GM21360 (cell line): ENCODE measurements at regions not wholly inside any gene's neighbourhood (a gene's known extent, or its start where the extent isn't known, plus 50 kb on each side); places are given as distances from the start of the nearest gene placed in this dataset.

Experiments used
- ATAC-seq: cut with Tn5 transposase; IDR thresholded peaks from one replicate; pipeline ENCODE4 v1.9.1; 2021; ENCODE audit warnings: mild to moderate bottlenecking, moderate library complexity; ENCODE audit not compliant: unreplicated experiment

DNA sequence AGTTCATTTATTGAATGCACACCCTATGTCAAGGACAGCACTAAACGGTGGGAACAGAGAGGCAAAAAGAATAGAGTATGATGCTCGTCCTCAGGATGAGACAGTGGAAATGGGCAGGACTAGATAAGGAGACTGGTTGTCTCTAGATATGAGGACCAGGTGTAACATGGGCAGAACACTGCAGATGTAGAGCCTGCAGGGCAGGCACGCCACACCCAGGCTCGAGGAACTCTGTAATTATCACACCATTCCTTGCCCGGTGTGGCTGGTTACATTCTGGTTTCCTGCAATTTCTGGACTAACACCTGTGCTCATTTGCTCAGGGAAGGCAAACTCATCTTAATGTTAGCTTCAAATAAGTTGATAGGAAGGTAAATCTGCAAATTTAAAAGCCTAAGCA is 334.4 kb downstream of the DHX15 start:
- no peak for ATAC-seq

DNA sequence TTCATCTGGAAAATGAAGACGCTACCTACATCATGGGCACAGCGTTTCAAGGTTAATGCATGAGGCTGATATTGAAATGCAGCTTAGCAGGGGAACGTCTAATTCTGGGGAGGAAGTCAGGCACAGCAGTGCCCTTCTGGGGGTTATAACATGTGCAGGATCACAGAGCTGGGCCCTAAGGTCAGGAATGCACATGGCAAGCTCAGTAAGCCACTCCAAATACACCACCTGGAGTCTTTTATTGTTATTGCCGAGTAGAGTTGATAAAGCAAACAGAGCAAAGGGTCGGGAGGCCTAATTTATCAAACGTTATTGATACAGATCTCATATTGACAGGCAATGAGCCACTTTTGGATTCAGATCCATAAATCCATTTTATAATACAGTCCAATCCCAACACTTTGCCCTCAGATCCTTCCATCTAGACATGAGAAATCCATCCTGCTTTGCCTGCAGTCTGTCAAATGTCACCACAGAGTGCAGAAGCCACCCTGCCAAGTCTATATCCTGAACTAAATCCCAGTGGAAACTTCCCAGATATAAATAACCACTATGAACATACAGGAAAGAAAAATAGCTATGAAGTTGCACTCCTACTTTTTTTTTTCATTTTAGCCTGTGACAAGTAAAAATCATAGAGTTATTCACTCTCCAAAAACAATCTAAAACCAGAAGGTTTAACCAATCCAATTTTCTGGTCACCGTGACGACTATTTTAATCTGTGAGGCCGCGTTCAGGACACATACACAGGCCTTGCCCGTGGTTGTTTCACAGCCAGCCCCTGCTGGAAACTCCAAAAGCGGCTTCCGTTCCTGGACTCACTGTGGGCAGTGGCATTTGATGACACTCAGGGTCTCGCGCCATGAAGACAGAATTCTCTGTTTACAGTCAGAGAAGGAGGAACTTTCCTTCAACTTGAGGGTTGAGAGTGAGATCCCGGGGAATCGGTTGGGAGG is 335.4 kb downstream of the DHX15 start:
- ATAC-seq: no peak

DNA sequence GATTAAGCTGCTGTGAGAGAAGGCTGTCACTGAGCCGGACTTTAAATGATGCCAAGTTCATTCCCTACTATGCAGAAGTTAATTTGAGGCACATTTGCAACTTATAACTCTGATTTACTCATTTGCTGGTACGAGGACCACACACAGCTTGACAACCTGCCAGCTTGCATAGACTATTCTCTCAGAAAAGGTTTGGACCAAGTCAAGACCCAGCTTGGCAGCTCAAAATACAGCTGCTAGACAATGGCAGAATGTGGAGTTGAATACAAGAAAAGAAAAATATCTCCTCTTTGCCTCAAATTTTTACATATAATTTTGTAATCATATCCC is 338.9 kb downstream of the DHX15 start:
- ATAC-seq: no peak

DNA sequence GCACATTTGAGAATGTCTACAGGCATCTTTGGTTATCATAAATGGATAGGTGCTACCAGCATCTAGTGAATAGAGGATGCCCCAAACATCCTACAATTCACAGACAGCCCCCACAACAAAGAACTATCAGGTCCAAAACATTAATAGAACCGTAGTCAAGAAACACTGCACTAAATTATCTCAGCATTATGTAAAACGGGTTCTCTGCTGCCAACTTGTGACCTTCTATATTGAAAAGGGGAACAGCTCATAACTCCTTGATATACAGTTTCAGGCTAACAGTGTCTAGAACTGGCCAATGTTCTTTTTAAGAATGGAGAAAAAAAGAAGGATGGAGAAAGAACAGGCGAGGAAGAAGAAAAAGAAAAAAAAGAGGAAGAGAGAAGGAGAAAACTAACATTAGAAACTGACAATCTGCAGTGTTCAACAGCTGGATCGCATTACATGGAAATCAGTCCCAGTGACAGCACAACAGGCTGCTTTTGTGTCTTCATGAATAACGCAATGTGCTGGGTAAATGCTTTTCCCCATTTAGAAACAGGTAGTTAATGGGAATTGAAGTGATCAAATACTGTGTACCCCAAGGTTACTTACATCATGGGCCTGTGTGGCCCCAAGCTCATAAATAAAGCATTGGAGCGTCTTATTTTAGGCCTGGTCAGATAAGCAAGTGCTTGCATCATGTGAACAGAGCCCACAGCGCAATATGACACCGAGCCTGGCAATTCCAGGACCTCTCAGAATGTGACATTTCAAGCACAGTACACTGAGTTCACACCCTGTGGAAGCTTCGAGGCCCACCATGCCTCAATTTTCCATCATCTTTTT is 339.5 kb downstream of the DHX15 start:
- no peak for ATAC-seq

DNA sequence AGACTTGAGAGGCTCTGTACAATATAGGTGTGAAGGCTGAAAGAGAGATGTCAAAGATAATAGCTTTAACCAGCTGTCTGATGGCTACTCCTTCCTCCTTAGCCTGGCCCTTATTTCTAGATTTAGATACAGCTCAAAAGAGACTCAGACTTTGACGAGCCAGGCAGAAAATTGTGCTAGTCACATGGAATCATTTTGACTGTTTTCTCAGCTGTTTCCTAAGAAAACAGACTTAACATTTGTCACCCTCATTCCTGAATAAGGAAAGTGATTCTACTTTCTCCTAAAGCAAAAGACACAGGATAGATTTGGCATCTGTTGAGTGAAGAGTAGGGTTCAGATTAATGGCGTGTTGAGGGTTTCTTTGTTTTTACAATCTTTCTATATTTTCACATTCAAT is 340.7 kb downstream of the DHX15 start:
- no peak for ATAC-seq

DNA sequence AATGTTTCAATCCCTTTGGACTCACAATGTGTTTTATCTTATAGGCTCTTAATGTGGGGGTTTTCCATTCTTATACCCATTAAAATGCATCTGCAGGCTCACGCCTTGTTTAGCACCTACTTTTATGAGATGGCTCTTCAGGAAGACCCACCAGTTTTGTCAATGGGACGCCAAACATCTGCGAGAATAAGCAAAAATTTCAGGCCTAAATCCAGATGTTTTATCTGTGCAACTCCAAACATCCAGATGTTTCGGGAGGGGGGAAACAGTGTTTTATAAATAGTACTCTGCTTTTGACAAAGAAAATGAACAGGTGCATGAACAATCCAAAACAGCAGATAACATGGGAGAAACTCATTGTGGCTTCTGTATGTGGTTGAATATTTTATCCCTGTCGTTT is 342.8 kb downstream of the DHX15 start:
- no peak for ATAC-seq

DNA sequence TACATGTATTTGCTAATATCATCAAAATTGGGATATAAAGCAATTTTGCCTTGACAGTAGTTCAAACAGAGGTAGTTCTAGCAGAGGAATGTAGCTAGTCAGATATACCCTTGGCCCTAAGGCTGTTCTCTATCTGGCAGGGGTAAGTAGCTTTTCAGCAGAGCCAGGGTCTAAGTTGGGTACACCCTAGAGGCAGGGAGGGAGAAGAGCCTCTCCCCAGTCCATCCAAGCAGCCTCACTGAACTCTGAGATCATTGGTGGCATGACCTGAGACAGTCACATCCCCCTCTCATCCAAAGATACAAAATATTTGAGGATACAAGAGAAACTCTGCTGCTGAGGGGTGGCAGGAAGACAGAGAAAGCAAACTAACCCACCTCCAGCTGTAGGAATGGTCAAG is 343.7 kb downstream of the DHX15 start:
- no peak for ATAC-seq

DNA sequence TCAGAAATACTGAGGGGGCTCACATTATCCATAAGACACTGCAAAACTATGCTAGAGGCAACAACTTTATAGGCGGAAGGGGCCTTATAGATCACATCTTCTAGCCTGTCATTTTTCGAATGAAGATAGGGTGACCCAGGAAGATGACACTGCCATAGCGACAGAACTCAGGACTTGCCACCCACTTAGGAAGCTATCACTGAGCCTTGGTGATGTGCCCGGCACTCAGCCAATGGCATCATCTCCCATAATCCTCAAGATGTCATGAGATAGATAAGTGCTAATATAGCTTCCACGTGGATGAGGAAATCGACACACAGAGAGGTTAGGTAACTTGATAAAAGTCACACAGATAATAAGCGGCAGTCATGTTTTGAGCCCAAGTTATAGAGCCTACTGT is 346.6 kb downstream of the DHX15 start:
- ATAC-seq: no peak

DNA sequence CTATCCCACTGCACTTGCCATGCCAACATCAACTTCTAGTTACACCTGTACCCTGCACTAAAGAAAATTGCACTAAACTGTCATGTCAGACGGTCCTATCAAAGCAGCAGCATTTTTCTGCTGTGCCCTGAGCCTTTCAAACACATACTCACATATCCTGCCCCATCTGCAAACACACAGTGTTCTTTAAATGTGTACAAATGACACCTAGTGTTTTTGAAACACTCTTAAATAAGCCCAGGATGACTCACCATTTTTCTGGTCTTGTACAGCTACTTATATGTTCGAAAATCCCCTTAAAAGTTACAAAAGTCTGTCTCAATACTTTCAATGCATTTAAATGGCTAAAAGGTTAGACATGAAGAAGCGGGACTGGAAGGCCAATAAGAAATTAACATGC is 346.7 kb upstream of the PPARGC1A start:
- no peak for ATAC-seq

DNA sequence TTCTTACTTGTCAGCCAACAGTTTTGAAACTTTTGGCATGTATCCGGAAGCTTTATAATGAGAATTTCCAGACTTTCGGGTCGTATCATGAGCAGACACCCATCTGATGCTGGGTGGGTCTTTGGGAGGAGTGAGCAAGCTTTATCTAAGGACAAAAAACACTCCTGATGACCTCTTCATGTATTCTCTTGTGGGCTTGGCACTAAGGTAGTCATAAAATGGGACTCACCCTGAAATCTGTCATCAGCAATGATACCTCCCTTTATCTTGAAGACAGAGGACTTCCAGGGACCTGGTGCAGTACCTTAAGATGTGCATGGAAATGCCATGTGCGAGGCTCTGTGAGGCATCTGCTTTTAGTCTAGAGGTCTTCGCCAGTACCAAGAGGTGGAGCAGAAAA is 346.3 kb upstream of the PPARGC1A start:
- no peak for ATAC-seq

DNA sequence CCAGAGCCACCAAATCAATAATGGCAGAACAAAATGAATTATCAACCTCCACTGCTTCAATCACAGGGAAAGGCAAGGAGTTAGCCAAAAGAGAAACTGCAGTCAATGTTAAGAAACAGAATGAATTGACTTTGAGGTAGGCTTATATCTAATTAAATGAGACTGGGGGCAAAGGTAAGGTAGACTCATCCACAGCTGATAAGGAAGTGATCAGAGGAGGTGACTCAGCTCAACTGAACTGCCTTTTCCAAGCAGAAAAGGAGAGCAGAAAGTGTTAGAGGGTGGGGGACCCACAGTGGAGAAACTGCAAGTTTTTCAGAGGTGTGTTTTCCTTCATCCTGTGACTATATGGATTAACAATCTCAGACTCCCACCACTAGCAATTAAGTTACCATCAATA is 345.8 kb upstream of the PPARGC1A start:
- ATAC-seq: no peak

DNA sequence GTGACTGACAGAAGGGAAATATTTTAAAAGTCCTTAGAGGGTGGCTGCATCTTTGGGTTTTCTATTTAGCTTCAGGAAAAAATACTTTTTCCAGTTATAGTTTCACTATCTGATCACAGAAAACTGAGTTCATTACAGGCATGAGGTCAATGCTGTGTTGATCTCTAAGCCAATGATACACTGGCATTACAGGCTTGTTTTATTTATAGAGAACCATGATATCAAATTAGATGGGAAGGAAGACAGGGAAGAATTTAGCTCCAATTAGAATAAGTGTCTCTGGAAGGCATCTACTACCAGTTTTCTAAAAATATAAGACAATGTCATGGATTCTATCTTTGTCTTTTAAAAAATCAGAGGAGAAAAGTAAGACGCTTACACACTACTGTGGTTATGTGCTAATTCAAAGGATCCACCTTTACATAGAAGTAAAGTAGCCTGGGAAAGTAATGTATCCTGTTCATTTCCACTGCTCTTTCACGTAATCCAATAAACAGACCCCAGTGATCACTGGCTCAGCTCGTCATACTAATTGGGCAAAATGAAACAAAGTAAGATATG is 344.5 kb upstream of the PPARGC1A start:
- ATAC-seq: no peak

DNA sequence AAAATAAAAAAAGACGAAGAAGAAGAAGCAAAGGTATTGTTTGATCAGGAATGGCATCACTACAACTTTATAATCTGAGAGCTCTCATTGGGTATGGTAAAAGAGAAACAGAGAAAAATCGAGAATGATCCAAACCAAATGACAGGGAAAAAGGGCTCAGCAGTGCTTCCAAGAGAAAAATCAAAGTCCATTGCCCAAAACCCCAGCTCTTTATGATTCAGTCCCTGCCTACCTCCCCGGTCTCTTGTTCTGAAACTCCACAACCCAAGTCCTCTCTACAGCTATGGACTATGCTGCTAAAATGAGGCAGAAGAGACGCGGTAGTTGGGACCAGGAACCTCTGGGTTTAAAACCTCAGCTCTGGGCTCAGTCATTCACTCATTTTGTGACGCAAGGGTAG is 341.1 kb upstream of the PPARGC1A start:
- ATAC-seq: no peak

DNA sequence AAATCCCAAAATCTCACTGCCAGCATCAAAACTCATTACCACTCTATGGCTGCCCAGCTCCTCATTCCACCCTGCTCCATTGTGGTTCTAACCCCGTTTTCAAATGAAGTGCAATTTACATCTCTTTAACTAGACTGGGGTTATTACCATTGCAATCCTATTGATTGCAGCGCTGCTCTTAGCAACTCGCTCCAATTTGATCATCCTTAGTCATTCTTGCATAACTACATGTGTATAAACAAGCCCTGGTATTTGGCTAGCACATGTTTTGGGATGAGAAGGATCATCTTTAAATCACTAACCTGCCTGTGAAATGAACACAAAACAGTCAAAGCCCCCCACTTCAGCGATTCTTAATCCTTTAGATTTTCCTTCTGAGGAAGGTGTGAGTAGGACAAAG is 340.1 kb upstream of the PPARGC1A start:
- ATAC-seq: no peak

DNA sequence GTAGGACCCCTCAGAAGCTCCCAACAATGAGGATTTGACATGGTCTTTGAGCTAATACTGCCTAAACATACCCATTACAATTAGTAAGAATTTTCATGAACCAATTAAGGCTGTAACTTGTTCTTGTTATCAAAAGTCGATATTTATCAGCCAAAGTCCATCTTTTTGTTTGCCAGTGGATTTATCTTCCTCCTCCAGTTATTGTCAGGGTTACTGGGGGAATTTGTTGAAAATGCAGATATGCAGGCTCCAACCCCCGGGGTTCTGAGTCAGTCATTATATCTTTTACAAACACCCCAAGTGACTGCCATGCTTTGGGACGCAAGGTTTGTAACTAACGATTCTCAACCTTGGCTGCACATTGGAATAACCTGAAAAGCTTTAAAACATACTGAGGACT is 338.8 kb upstream of the PPARGC1A start:
- no peak for ATAC-seq

DNA sequence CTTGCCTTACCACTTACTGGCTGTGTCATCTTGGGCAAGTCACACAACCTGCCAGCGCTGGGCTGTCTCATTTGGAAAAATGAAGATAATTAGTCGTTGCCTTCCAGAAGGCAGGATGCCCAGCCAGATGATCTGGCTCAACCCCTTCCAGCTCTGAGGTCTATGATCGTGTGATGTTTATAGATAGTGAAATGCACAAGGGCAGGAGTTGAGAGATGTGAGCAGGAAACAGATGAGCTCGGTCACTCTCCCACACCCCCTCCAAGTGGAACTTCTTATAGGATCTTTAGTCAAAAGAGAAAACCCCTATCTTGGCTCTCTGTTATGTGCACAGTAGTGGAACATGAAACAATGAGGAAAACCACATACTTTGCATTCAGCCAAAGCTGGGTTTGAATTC is 336.8 kb upstream of the PPARGC1A start:
- ATAC-seq: no peak

DNA sequence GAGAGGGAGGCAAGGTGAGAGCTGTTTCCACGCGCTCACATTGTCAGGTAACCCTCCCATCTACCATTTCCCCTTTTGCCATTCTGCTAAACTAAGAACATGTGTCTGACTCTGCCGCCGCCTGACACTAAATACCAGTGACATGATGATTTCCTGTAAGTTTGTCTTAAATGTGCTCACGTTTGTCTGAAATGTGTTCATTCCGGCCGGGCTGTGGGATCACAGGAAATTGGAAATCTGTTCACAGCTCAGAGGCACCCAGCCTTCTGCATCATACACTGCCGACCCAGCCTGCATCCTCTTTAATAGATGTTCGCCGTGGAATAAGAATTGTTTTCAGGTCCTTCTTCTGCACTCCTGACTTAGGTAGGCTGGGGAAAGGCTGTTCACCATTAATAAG is 336.2 kb upstream of the PPARGC1A start:
- ATAC-seq: no peak

DNA sequence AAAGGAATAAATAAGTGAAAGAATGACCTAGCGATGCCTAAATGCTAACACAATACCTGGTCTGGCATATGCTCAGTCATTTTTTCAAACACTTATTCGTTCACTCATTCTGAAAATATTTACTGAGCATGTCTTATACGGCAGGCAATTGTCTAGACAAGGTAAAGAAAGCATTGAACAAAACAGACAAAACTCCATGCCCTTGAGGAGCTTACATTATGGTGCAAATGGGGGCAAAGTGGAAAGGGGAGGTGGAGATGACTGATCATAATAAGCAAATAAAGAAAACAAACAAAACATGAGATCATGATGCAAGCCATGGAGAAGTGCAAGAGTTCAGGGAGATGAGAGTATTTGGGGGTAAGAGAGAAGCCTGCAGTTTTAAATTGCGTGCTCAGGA is 334.6 kb upstream of the PPARGC1A start:
- no peak for ATAC-seq

DNA sequence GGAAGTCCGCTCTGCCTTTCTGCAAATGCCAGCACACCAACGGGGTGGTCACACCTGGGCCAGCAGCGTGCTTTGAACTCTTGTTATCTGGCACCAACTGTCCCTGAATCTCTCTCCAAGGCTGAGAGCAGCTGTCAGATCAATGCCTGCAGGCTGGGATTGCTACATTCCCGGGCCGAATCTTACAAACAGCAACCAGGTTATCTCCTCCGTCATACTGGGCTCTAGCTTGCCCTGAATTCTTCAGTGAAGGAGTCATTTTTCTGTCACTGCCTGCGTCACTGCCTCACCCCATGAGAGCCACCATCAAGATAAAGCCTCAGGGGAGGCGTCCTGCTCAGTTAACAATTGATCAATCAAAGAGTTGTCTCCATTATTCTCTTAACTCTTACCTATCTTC is 329.4 kb upstream of the PPARGC1A start:
- no peak for ATAC-seq

DNA sequence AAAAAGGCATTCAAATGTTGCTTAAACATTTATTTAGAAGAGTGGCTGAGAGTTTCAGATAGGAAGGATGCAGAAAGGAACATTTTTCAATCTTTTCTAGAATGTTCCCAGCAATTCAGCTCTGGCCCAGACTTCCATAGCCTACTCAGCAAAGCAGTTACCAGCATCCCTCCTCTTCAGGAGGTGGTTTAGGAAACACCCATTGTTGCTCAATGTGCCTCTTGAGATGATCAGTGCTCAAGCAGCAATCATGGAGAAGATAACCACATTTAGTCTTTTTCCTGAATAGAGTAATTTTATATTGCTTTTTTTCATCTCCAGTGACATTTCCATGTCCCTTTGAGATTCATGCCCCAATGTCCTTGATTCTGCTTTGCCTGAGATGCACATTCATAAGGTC is 328.7 kb upstream of the PPARGC1A start:
- ATAC-seq: no peak

DNA sequence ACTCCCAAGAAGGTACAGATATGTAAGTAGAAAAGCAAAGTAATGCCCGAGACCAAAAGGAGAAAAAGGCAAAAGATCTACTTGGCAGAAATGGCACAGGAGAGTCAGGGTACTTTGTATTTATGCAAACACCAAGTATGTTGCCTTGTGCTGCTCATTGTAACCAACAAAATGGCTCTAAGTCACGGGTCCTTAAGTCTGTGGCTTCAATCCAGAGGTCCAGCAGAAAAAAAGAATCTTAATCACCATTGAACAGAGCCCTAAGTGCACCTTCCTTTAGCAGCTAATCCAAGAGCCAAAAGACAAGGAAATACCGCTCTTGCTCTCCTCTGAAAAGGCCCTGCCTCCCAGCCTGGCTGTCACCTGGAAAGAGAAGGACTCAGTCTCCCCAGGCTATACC is 324.9 kb upstream of the PPARGC1A start:
- ATAC-seq: no peak

DNA sequence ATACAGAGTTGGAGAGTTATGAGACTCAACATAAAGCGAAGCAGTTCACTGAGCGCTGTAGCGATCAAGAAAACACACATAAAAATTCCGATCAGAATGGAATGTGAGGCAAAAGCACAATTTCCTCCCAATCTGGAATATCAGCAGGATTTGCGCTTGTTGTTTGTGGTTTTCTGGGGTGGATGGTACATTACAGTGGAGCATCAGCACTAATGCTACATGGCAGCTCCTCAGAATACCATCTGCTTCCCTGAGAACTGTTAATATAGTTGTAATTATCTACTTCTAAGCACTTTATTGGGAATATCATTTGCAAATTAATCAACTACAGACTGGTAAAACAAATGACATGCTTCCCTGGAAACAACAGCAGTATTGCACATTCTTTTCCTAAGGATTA is 324.1 kb upstream of the PPARGC1A start:
- no peak for ATAC-seq
